ENCODE measurements at regions not wholly inside any gene's neighbourhood (a gene's known extent, or its start where the extent isn't known, plus 50 kb on each side); places are given as distances from the start of the nearest gene placed in this dataset.

GRCh38 chrY:8618302-8618701 is 719.0 kb upstream of the TSPY4 start:
- TF ChIP-seq CTCF (IDR thresholded peaks at IDR 0.05) = no peak
- no peak for TF ChIP-seq EZH2 (IDR thresholded peaks at IDR 0.05; ENCODE audit: borderline replicate concordance, insufficient read depth, low read depth, low read length, poor library complexity, severe bottlenecking)
